Mucosa of rectum (tissue), 2 donors: ENCODE measurements at regions not wholly inside any gene's neighbourhood (a gene's known extent, or its start where the extent isn't known, plus 50 kb on each side); places are given as distances from the start of the nearest gene placed in this dataset.

ENCODE experiments used
- H3K27ac ChIP-seq, 2 donors: one replicate each; pipeline ENCODE4 v1.7.0; 2013; ENCODE audit warnings: inconsistent platforms in 2 of 2, low read depth in 2 of 2, low read length in 2 of 2
- H3K27me3 ChIP-seq, 2 donors: one replicate each; pipeline ENCODE4 v1.7.0; 2013; ENCODE audit warnings: low read length in 2 of 2; ENCODE audit not compliant: control insufficient read depth in 2 of 2, insufficient read depth in 2 of 2
- H3K36me3 ChIP-seq, 2 donors: one replicate each; pipeline ENCODE4 v1.7.0; 2013; ENCODE audit warnings: low read length in 2 of 2; ENCODE audit not compliant: control insufficient read depth in 2 of 2, insufficient read depth in 2 of 2
- H3K4me1 ChIP-seq, 2 donors: one replicate each; pipeline ENCODE4 v1.7.0; 2013; ENCODE audit warnings: low read length in 2 of 2, mild to moderate bottlenecking in 1 of 2; ENCODE audit not compliant: control insufficient read depth in 2 of 2, insufficient read depth in 2 of 2
- H3K4me3 ChIP-seq, 2 donors: one replicate each; pipeline ENCODE4 v1.7.0; 2013; ENCODE audit warnings: low read length in 2 of 2
- H3K9ac ChIP-seq, 2 donors: one replicate each; pipeline ENCODE4 v1.7.0; 2013; ENCODE audit warnings: low read length in 2 of 2, low read depth in 1 of 2, mild to moderate bottlenecking in 1 of 2
- H3K9me3 ChIP-seq, 2 donors: one replicate each; pipeline ENCODE4 v1.7.0; 2013; ENCODE audit warnings: low read length in 2 of 2; ENCODE audit not compliant: control insufficient read depth in 2 of 2
- donor health status: healthy.
- donor health status: Normal muscosa, but diverticular disease.

DNA sequence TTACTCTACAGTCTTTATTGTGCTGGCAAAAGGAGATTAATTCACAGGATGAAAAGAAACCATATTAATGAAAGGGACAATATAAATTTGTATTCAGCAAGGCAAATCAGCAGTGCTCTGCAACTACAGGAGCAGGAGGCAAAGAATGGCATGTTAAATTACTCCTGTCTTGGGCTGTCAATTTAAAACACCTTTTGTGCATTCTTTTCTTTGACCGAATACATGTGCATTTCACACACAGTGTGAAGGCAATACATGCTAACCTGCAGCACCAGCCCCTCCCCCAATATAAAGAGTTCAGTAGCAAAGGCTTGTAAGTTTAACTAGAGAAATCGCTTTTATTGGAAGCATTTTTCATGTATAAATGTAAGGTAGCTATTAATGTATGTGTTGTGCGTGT lies 275.2 kb upstream of the TOPAZ1 start:
- no peaks in the 10 kb centered on the region for H3K4me1 ChIP-seq
- no peak overlapping the region for H3K27ac ChIP-seq

DNA sequence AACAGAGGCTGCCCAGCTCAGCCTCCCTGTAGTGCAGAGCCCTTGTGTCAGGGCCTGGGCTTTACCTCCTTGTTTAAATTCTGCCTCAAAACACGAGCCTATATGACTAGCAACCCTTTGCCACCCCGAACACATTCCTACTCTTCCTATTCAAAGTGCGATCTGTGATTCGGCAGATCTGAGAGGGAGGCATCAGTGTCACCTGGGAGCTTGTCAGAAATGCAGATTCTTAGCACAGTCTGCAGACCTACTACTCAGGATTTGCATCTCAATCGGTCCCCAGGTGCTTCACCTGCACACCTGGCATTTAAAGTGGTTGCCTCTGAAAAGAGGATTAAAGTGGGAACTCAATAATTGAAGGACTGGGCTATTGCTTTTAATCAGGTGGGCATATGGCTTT lies 273.2 kb upstream of the TOPAZ1 start:
- Histone ChIP-seq H3K27ac (no peak overlapping the region), H3K4me3 (no peak overlapping the region), H3K36me3 (no peaks in the 10 kb centered on the region), H3K9me3 (no peaks in the 10 kb centered on the region), H3K4me1 (no peaks in the 10 kb centered on the region), H3K9ac (no peak overlapping the region), H3K27me3 (peaks cover 0 to 4% of the 10 kb centered on the region in 2 donors)

More for the DNA sequence above, 275.2 kb upstream of the TOPAZ1 start:
- Histone ChIP-seq H3K4me3 (no peak overlapping the region), H3K27me3 (peaks cover 0 to 4% of the 10 kb centered on the region in 2 donors), H3K36me3 (no peaks in the 10 kb centered on the region), H3K9me3 (no peaks in the 10 kb centered on the region), H3K9ac (no peak overlapping the region)

DNA sequence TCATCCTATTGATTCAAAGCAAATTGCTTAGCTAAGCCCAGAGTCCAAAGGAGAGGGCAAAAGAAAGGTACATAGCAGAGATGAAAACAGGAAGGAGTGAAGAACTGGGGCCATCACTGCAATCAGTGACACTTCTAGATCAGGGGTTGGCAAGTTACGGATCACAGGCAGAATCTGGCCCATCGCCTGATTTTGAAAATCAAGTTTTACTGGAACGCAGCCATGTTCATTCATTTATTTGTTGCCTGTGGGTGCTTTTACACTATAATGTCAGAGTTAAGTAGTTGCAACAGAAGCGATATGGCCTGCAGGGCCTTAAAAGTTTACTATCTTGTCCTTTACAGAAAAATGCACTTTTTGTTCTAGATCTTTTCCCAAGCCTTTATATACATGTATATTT lies 271.7 kb upstream of the TOPAZ1 start:
- H3K27me3 ChIP-seq, result peaks cover 0 to 4% of the 10 kb centered on the region in 2 donors
- no peaks in the 10 kb centered on the region for H3K9me3 ChIP-seq
- H3K4me1 ChIP-seq, result no peaks in the 10 kb centered on the region
- H3K4me3 ChIP-seq, result no peak overlapping the region
- H3K36me3 ChIP-seq, result no peaks in the 10 kb centered on the region
- H3K27ac ChIP-seq, result no peak overlapping the region
- H3K9ac ChIP-seq, result no peak overlapping the region

GRCh38 chr3:43970351-43970750 lies 271.3 kb upstream of the TOPAZ1 start:
- no peak overlapping the region for H3K9ac ChIP-seq
- H3K27me3 ChIP-seq, result peaks cover 0 to 4% of the 10 kb centered on the region in 2 donors
- H3K36me3 ChIP-seq, result no peaks in the 10 kb centered on the region
- no peak overlapping the region for H3K4me3 ChIP-seq
- H3K27ac ChIP-seq, result no peak overlapping the region
- H3K9me3 ChIP-seq, result no peaks in the 10 kb centered on the region
- H3K4me1 ChIP-seq, result no peaks in the 10 kb centered on the region

GRCh38 chr3:43970920-43971319 lies 270.8 kb upstream of the TOPAZ1 start:
- Histone ChIP-seq H3K27me3 (peaks cover 0 to 4% of the 10 kb centered on the region in 2 donors), H3K9ac (no peak overlapping the region), H3K4me3 (no peak overlapping the region), H3K4me1 (no peaks in the 10 kb centered on the region), H3K27ac (no peak overlapping the region), H3K36me3 (no peaks in the 10 kb centered on the region), H3K9me3 (no peaks in the 10 kb centered on the region)

DNA sequence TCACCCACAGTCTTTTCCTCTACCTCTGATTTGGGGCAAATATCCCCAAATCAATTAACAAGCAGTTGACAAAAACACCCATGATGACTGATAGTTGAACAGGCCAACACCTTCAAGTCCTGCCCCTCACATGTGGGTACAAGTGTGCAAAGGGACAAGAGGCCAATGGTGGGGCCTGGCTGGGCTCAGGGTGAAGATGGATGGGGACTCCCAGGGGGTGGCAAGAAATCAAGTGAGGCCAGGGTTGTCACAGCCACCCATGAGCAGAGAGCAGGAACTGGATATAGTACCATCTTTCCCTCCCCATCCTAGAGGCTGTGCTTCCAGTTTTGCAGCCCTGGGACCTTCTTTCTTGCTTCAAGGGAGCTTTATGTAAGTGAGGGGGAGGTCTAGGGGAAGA lies 270.2 kb upstream of the TOPAZ1 start:
- peaks cover 0 to 4% of the 10 kb centered on the region in 2 donors for H3K27me3 ChIP-seq
- H3K36me3 ChIP-seq, result no peaks in the 10 kb centered on the region
- H3K27ac ChIP-seq, result no peak overlapping the region
- no peaks in the 10 kb centered on the region for H3K4me1 ChIP-seq
- no peak overlapping the region for H3K4me3 ChIP-seq
- H3K9ac ChIP-seq, result no peak overlapping the region
- no peaks in the 10 kb centered on the region for H3K9me3 ChIP-seq

DNA sequence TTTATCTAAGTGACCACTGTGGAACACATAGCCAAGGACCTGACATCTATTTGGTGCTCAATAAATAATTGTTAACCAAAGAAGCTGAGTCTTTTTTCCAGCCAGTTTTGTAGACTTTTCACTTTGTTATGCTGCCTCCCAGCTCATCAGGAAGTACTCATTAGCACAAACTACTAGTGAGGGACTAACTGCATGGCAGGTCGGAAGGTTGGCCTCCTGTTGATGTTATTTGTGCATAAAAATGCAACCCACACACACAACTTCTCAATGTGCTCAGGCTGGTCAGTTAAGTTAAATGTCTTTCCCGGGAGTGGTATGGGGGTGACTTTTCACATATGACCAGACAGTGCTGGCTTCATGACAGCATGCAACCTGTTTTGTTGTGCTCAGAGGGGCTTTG lies 263.0 kb upstream of the TOPAZ1 start:
- no peak overlapping the region for H3K4me3 ChIP-seq
- H3K27me3 ChIP-seq, result peaks cover 0 to 3% of the 10 kb centered on the region in 2 donors
- H3K9me3 ChIP-seq, result no peaks in the 10 kb centered on the region
- no peak overlapping the region for H3K9ac ChIP-seq
- no peaks in the 10 kb centered on the region for H3K36me3 ChIP-seq
- H3K4me1 ChIP-seq, result no peaks in the 10 kb centered on the region
- no peak overlapping the region for H3K27ac ChIP-seq

GRCh38 chr3:43979645-43980044 lies 262.0 kb upstream of the TOPAZ1 start:
- Histone ChIP-seq H3K27ac (no peak overlapping the region), H3K36me3 (no peaks in the 10 kb centered on the region), H3K4me1 (no peaks in the 10 kb centered on the region), H3K9me3 (no peaks in the 10 kb centered on the region), H3K4me3 (no peak overlapping the region), H3K27me3 (peaks cover 0 to 3% of the 10 kb centered on the region in 2 donors), H3K9ac (no peak overlapping the region)

DNA sequence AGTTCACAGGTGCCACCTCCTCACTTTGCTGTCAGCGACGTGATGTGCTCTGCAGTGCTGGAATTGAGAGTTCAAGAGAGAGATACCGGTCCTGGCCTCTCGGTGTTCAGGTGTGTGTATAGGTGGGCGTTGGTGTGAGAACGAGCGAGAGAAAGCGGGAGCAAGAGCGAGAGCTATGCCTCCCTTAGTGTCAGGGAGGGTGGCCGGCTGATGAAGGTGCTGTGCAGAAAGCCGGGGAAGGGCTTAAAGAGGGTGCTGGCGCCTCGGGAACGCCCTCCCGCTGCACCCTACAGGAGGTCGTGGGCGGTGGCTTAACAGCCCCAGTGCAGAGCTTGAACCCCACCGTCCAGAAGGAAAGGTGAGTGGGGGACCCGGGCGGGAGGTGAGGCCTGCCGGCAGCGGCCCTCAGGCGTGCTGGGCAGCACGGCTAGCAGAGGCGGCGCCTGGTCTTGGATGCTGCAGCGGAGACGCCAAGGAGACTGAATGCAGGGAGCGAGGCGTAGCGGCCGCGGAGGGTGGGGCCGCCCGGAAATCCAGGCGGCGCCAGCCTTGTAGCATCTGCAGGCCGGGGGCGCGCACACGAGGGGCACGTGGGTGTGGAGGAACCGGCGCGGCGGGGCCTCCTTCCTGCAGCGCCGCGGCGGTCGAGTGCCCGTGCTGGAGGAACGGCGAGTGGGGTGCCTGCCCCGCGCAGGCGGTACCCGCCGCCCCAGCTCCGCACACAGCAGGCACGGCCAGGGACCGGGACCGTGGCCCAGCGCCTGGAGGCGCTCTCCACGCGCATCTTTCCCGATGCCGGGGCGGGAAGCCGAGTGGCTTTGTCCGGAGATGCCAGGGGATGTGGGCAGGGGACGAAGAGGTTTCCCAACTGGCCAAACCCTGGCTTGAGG lies 246.8 kb upstream of the TOPAZ1 start:
- peaks cover 57 to 65% of the 10 kb centered on the region in 2 donors for H3K27me3 ChIP-seq
- peak overlapping the region in 1 of 2 donors; percentile 24 for H3K4me3 ChIP-seq
- H3K9ac ChIP-seq, result no peak overlapping the region
- peaks cover 10 to 18% of the 10 kb centered on the region in 2 donors for H3K4me1 ChIP-seq
- H3K36me3 ChIP-seq, result no peaks in the 10 kb centered on the region
- H3K9me3 ChIP-seq, result no peaks in the 10 kb centered on the region
- H3K27ac ChIP-seq, result no peak overlapping the region

GRCh38 chr3:43995547-43996378 lies 245.9 kb upstream of the TOPAZ1 start:
- no peaks in the 10 kb centered on the region for H3K9me3 ChIP-seq
- peak overlapping the region; percentile 24 to 59 for H3K4me3 ChIP-seq
- peaks cover 10 to 18% of the 10 kb centered on the region in 2 donors for H3K4me1 ChIP-seq
- H3K27ac ChIP-seq, result no peak overlapping the region
- H3K9ac ChIP-seq, result no peak overlapping the region
- no peaks in the 10 kb centered on the region for H3K36me3 ChIP-seq
- H3K27me3 ChIP-seq, result peaks cover 62 to 69% of the 10 kb centered on the region in 2 donors
